ENCODE measurements at regions not wholly inside any gene's neighbourhood (a gene's known extent, or its start where the extent isn't known, plus 50 kb on each side); places are given as distances from the start of the nearest gene placed in this dataset.

- TF ChIP-seq GLIS3 (CRISPR knock-in tag; IDR thresholded peaks at IDR 0.05), result no peak
- no peak for TF ChIP-seq RARB (CRISPR knock-in tag; IDR thresholded peaks at IDR 0.05)
- no peak for TF ChIP-seq ZFP3 (CRISPR knock-in tag; IDR thresholded peaks at IDR 0.05)
- no peak for TF ChIP-seq CSRNP3 (CRISPR knock-in tag; IDR thresholded peaks at IDR 0.05)
Observed at GRCh38 chr1:18041102-18041501, 66.5 kb upstream of the IGSF21 start.
